ENCODE measurements at regions not wholly inside any gene's neighbourhood (a gene's known extent, or its start where the extent isn't known, plus 50 kb on each side); places are given as distances from the start of the nearest gene placed in this dataset.

GRCh38 chr5:87198010-87198409, 69.7 kb upstream of the RASA1 start:
- no peak for TF ChIP-seq CTCF (conservative IDR thresholded peaks at IDR 0.05; ENCODE audit: low read length)
- no peak for TF ChIP-seq EZH2phosphoT487 (IDR thresholded peaks at IDR 0.05; ENCODE audit: borderline replicate concordance, low read depth, low read length)

All from OCI-LY7 (cell line).